Hepatocyte (in vitro differentiated cells): ENCODE measurements at regions not wholly inside any gene's neighbourhood (a gene's known extent, or its start where the extent isn't known, plus 50 kb on each side); places are given as distances from the start of the nearest gene placed in this dataset.

Experiments
- CTCF ChIP-seq: fragments of 200-600 bp; sonication (generic); IDR thresholded peaks from 2 replicates; pipeline ENCODE4 v1.5.1; 2016; ENCODE audit warnings: antibody characterized with exemption, mild to moderate bottlenecking; ENCODE audit not compliant: poor library complexity
- EZH2 ChIP-seq: fragments of 200-600 bp; sonication (generic); IDR thresholded peaks from 2 replicates; pipeline ENCODE4 v1.6.1; 2016; ENCODE audit warnings: antibody characterized with exemption, mild to moderate bottlenecking, borderline replicate concordance
- EZH2phosphoT487 ChIP-seq: fragments of 200-600 bp; sonication (generic); IDR thresholded peaks from one replicate; pipeline ENCODE4 v1.6.1; 2018; ENCODE audit warnings: antibody characterized with exemption, mild to moderate bottlenecking, low read depth, moderate library complexity; ENCODE audit not compliant: unreplicated experiment, severe bottlenecking

- no peak for TF ChIP-seq CTCF
- no peak for TF ChIP-seq EZH2
- TF ChIP-seq EZH2phosphoT487 = no peak
These were observed 552.9 kb upstream of the CAMK1G start for GRCh38 chr1:209030454-209031167.
